IMR-90 (cell line): ENCODE measurements at regions not wholly inside any gene's neighbourhood (a gene's known extent, or its start where the extent isn't known, plus 50 kb on each side); places are given as distances from the start of the nearest gene placed in this dataset.

Experiments used
- ATAC-seq: fragments of 200-7000 bp; cut with Tn5 transposase; 2 replicates; pipeline ENCODE4 v1.9.1; 2020; ENCODE audit warnings: low read depth, mild to moderate bottlenecking, moderate library complexity
- BruUV-seq: library from RNA; stranded (reverse); fragments of 400-500 nt; replicated peaks from 2 replicates; lab custom pipeline; 2021; lab: Mats Ljungman, UMichigan
- CTCF ChIA-PET: fragments of 300-600 bp; formaldehyde crosslinking; extraction: SDS; loops from one replicate; lab custom pipeline; 2021; ENCODE audit warnings: antibody characterized with exemption; lab: Yijun Ruan, JAX
- POLR2A ChIA-PET: fragments of 300-600 bp; sonication (Branson Sonifier 250); formaldehyde crosslinking; loops from one replicate; lab custom pipeline; 2022; ENCODE audit warnings: antibody characterized with exemption; ENCODE audit not compliant: unreplicated experiment; lab: Charles Lee
- DNase-seq: peaks from one replicate; pipeline ENCODE4 v3.0.0; 2013
- H2AFZ ChIP-seq: replicated peaks from 2 replicates; pipeline ENCODE3; 2013; ENCODE audit warnings: low read length, mild to moderate bottlenecking; ENCODE audit not compliant: poor library complexity
- H2AK5ac ChIP-seq: 2 replicates; pipeline ENCODE4 v1.6.1; 2013; ENCODE audit warnings: low read depth, low read length, inconsistent platforms
- H2AK9ac ChIP-seq: replicated peaks from 2 replicates; pipeline ENCODE3; 2013; ENCODE audit warnings: mild to moderate bottlenecking, low read depth, low read length, moderate library complexity; ENCODE audit not compliant: poor library complexity
- H2BK120ac ChIP-seq: 2 replicates; pipeline ENCODE4 v1.6.1; 2013; ENCODE audit warnings: low read depth, low read length, inconsistent platforms
- H2BK15ac ChIP-seq: 3 replicates; pipeline ENCODE4 v1.6.1; 2013; ENCODE audit warnings: low read depth, low read length, inconsistent platforms
- H2BK20ac ChIP-seq: 2 replicates; pipeline ENCODE4 v1.6.1; 2013; ENCODE audit warnings: low read depth, mild to moderate bottlenecking, inconsistent platforms, low read length, moderate library complexity
- H2BK5ac ChIP-seq: 2 replicates; pipeline ENCODE4 v1.6.1; 2013; ENCODE audit warnings: mild to moderate bottlenecking, low read depth, low read length, inconsistent platforms; ENCODE audit not compliant: poor library complexity, severe bottlenecking
- H3K14ac ChIP-seq: replicated peaks from 2 replicates; pipeline ENCODE4 v1.6.1; 2013; ENCODE audit warnings: low read depth, low read length, inconsistent platforms
- H3K18ac ChIP-seq: 2 replicates; pipeline ENCODE4 v1.6.1; 2013; ENCODE audit warnings: low read depth, low read length, control low read depth
- H3K23ac ChIP-seq: 2 replicates; pipeline ENCODE4 v1.6.1; 2013; ENCODE audit warnings: low read depth, low read length, inconsistent platforms
- H3K27ac ChIP-seq: 2 replicates; pipeline ENCODE4 v1.5.1; 2013; ENCODE audit warnings: mild to moderate bottlenecking, control low read depth, low read length; ENCODE audit not compliant: insufficient read depth
- H3K27me3 ChIP-seq: 2 replicates; pipeline ENCODE4 v1.6.1; 2013; ENCODE audit warnings: low read length; ENCODE audit not compliant: control insufficient read depth, insufficient read depth
- H3K36me3 ChIP-seq: 2 replicates; pipeline ENCODE4 v1.6.1; 2013; ENCODE audit warnings: low read length, mixed read lengths; ENCODE audit not compliant: control insufficient read depth, insufficient read depth
- H3K4ac ChIP-seq: 2 replicates; pipeline ENCODE4 v1.6.1; 2013; ENCODE audit warnings: low read depth, low read length, inconsistent platforms
- H3K4me1 ChIP-seq: 2 replicates; pipeline ENCODE4 v1.6.1; 2013; ENCODE audit warnings: low read length, mixed read lengths; ENCODE audit not compliant: control insufficient read depth, insufficient read depth
- H3K4me2 ChIP-seq: 2 replicates; pipeline ENCODE4 v1.6.1; 2013; ENCODE audit warnings: low read depth, mild to moderate bottlenecking, control low read depth, low read length, moderate library complexity
- H3K4me3 ChIP-seq: 2 replicates; pipeline ENCODE4 v1.5.1; 2013; ENCODE audit warnings: low read depth, mild to moderate bottlenecking, control low read depth, low read length, moderate library complexity; ENCODE audit not compliant: insufficient read depth
- H3K56ac ChIP-seq: 2 replicates; pipeline ENCODE4 v1.6.1; 2013; ENCODE audit warnings: low read length, inconsistent platforms; ENCODE audit not compliant: insufficient read depth; ENCODE audit errors: extremely low read depth
- H3K79me1 ChIP-seq, 2 experiments: 2 replicates each; pipeline ENCODE4 v1.6.1; 2013; ENCODE audit warnings: low read length in 2 of 2, inconsistent platforms in 1 of 2, low read depth in 1 of 2
- H3K9ac ChIP-seq: 2 replicates; pipeline ENCODE4 v1.6.1; 2013; ENCODE audit warnings: low read depth, low read length, control low read depth
- H3K9me1 ChIP-seq: 2 replicates; pipeline ENCODE4 v1.6.1; 2013; ENCODE audit warnings: low read length, inconsistent platforms; ENCODE audit not compliant: insufficient read depth
- H3K9me3 ChIP-seq: 2 replicates; pipeline ENCODE4 v1.6.1; 2013; ENCODE audit warnings: low read length; ENCODE audit not compliant: control insufficient read depth, insufficient read depth
- H4K20me1 ChIP-seq: 2 replicates; pipeline ENCODE4 v1.6.1; 2013; ENCODE audit warnings: low read length, inconsistent platforms; ENCODE audit not compliant: insufficient read depth
- H4K5ac ChIP-seq: 2 replicates; pipeline ENCODE4 v1.6.1; 2013; ENCODE audit warnings: mild to moderate bottlenecking, low read depth, low read length, control low read depth
- H4K8ac ChIP-seq, 2 experiments: 2 replicates each; pipeline ENCODE4 v1.6.1; 2013; ENCODE audit warnings: low read depth in 2 of 2, low read length in 2 of 2, control low read depth in 1 of 2, inconsistent platforms in 1 of 2
- H4K91ac ChIP-seq: 2 replicates; pipeline ENCODE4 v1.6.1; 2013; ENCODE audit warnings: low read depth, low read length, inconsistent platforms; ENCODE audit not compliant: insufficient read depth
- BHLHE40 ChIP-seq: fragments of 150-350 bp; IDR thresholded peaks from 2 replicates; pipeline ENCODE4 v1.6.1; 2016; ENCODE audit warnings: mild to moderate bottlenecking, low read depth, low read length
- FOS ChIP-seq: fragments of 150-350 bp; IDR thresholded peaks from 2 replicates; pipeline ENCODE4 v1.6.1; 2016; ENCODE audit warnings: low read depth, low read length
- MAFK ChIP-seq: IDR thresholded peaks from 2 replicates; pipeline ENCODE4 v1.6.1; 2012; ENCODE audit warnings: low read depth, low read length, improper control_type of control experiment
- MAZ ChIP-seq: IDR thresholded peaks from 2 replicates; pipeline ENCODE4 v1.6.1; 2012; ENCODE audit warnings: low read depth, mild to moderate bottlenecking, low read length, improper control_type of control experiment, moderate library complexity, borderline replicate concordance
- MXI1 ChIP-seq: IDR thresholded peaks from 2 replicates; pipeline ENCODE4 v1.6.1; 2012; ENCODE audit warnings: low read depth, mild to moderate bottlenecking, low read length, moderate library complexity, borderline replicate concordance
- NFE2L2 ChIP-seq: fragments of 150-350 bp; IDR thresholded peaks from 2 replicates; pipeline ENCODE4 v1.6.1; 2016; ENCODE audit warnings: low read depth, mild to moderate bottlenecking, low read length
- POLR2A ChIP-seq: IDR thresholded peaks from 2 replicates; pipeline ENCODE4 v1.6.1; 2012; ENCODE audit warnings: mild to moderate bottlenecking, low read depth, low read length
- RAD21 ChIP-seq: IDR thresholded peaks from 2 replicates; pipeline ENCODE4 v1.6.1; 2012; ENCODE audit warnings: low read length, improper control_type of control experiment
- RFX5 ChIP-seq: IDR thresholded peaks from 2 replicates; pipeline ENCODE4 v1.8.0; 2012; ENCODE audit warnings: low read depth, mild to moderate bottlenecking, low read length, moderate library complexity
- SMC3 ChIP-seq: fragments of 150-350 bp; IDR thresholded peaks from 2 replicates; pipeline ENCODE4 v1.6.1; 2016; ENCODE audit warnings: low read depth, mild to moderate bottlenecking, antibody characterized with exemption, low read length, moderate library complexity
- dilution Hi-C: fragments of 300-500 bp; cut with HindIII; formaldehyde crosslinking; loops from one replicate; pipeline ENCODE4 v1.14.3; 2018; ENCODE audit warnings: low sequenced_read_pairs; ENCODE audit not compliant: unreplicated experiment
- in situ Hi-C: fragments of 300-500 bp; cut with MboI; formaldehyde crosslinking; loops from 3 replicates; pipeline ENCODE4 v1.14.3; 2019; ENCODE audit warnings: low sequenced_read_pairs, inconsistent platforms, mixed read lengths
- intact Hi-C: fragments of 100-400 bp; cut with micrococcal nuclease; formaldehyde crosslinking; loops from 2 replicates; pipeline ENCODE4 v1.10.0; 2022
- TF ChIP-seq, protein P1 (sequence below): fragments of 150-350 bp; IDR thresholded peaks from 2 replicates; pipeline ENCODE4 v1.6.1; 2017; ENCODE audit warnings: mild to moderate bottlenecking, antibody characterized with exemption, low read length, low read depth
- TF ChIP-seq, protein P2 (sequence below): fragments of 150-350 bp; IDR thresholded peaks from 2 replicates; pipeline ENCODE4 v1.6.1; 2016; ENCODE audit warnings: low read depth, mild to moderate bottlenecking, low read length, moderate library complexity, borderline replicate concordance

DNA sequence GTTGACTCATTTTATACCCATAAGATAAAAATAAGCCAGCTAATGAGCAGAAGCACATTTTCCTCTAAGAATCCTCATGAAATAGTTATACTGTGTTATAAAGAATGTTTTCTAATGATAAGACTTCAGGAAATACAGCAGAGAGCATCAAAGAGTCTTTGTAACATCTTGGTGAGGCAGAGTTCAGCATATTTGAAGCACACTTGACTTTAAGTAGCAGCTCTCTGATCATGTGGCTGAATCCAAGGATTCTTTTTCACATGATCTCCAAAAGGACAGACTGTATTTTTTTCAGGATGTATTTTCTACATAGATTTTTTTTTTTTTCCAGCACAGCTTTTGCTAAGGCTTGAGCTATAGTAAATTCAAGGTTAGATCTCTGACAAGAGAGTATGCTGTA, 195.1 kb downstream of the SI start:
- no peak for DNase-seq
- Histone ChIP-seq H3K9me3 (peaks cover 7% of the 10 kb centered on the region), H3K4me3 (no peak overlapping the region), H4K20me1 (no peaks in the 10 kb centered on the region), H3K23ac (no peak overlapping the region), H2AFZ (no peak overlapping the region), H2BK20ac (no peak overlapping the region), H3K4me1 (no peaks in the 10 kb centered on the region), H2AK5ac (no peak overlapping the region), H3K9me1 (no peaks in the 10 kb centered on the region), H3K4me2 (no peak overlapping the region), H4K5ac (no peak overlapping the region), H3K27ac (no peak overlapping the region), H4K8ac (no peak overlapping the region), H2BK120ac (no peak overlapping the region), H3K27me3 (no peaks in the 10 kb centered on the region), H3K36me3 (no peaks in the 10 kb centered on the region), H3K79me1 (no peaks in the 10 kb centered on the region), H2AK9ac (no peak overlapping the region), H3K4ac (no peak overlapping the region), H3K9ac (no peak overlapping the region), H3K56ac (no peak overlapping the region), H4K91ac (no peak overlapping the region), H3K14ac (no peak overlapping the region), H2BK5ac (no peak overlapping the region), H2BK15ac (no peak overlapping the region), H3K18ac (no peak overlapping the region)
- ChIA-PET POLR2A (interaction anchor here (0.6 kb wide), 1 partner anchor 20 kb away, joined by 3 read pairs; no protein-coding TSS in a partner anchor), CTCF (no interaction called here)
- ATAC-seq = no peak
- BruUV-seq = no TSS peak
- in situ Hi-C loops = no loop called here
- TF ChIP-seq BHLHE40 = no peak
- no peak for TF ChIP-seq MAFK
- TF ChIP-seq NFE2L2 = no peak
- TF ChIP-seq RAD21 = no peak
- TF ChIP-seq, protein P1, sequence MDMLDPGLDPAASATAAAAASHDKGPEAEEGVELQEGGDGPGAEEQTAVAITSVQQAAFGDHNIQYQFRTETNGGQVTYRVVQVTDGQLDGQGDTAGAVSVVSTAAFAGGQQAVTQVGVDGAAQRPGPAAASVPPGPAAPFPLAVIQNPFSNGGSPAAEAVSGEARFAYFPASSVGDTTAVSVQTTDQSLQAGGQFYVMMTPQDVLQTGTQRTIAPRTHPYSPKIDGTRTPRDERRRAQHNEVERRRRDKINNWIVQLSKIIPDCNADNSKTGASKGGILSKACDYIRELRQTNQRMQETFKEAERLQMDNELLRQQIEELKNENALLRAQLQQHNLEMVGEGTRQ = no peak
- TF ChIP-seq POLR2A = no peak
- TF ChIP-seq MXI1 = no peak
- TF ChIP-seq RFX5 = no peak
- TF ChIP-seq, protein P2, sequence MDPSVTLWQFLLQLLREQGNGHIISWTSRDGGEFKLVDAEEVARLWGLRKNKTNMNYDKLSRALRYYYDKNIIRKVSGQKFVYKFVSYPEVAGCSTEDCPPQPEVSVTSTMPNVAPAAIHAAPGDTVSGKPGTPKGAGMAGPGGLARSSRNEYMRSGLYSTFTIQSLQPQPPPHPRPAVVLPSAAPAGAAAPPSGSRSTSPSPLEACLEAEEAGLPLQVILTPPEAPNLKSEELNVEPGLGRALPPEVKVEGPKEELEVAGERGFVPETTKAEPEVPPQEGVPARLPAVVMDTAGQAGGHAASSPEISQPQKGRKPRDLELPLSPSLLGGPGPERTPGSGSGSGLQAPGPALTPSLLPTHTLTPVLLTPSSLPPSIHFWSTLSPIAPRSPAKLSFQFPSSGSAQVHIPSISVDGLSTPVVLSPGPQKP = no peak
- TF ChIP-seq FOS = no peak
- no peak for TF ChIP-seq SMC3
- TF ChIP-seq MAZ = no peak
- intact Hi-C loops = no loop called here
- dilution Hi-C loops = no loop called here
